CD4-positive, alpha-beta T cell treated with Interleukin-10 for 1 hour (primary cell): ENCODE measurements at regions not wholly inside any gene's neighbourhood (a gene's known extent, or its start where the extent isn't known, plus 50 kb on each side); places are given as distances from the start of the nearest gene placed in this dataset.

ENCODE experiments used
- DNase-seq: peaks from one replicate; pipeline ENCODE4 v3.0.0-alpha.2; 2020

DNA sequence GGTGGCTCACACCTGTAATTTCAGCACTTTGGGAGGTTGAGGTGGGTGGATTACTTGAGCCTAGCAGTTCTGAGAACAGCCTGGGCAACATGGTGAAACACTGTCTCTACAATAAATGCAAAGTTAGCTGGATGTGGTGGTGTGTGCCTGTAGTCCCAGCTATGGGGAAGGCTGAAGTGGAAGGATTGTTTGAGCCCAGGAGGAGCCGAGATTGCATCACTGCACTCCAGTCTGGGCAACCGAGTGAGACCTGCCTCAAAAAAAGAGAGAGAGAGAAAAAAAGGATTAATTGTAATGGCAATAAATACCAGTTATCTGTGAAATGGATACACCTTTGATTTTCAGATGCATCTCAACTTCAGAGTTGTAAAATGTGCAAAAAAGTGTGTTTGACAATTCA lies 58.8 kb downstream of the SPRY1 start:
- DNase-seq, result no peak

DNA sequence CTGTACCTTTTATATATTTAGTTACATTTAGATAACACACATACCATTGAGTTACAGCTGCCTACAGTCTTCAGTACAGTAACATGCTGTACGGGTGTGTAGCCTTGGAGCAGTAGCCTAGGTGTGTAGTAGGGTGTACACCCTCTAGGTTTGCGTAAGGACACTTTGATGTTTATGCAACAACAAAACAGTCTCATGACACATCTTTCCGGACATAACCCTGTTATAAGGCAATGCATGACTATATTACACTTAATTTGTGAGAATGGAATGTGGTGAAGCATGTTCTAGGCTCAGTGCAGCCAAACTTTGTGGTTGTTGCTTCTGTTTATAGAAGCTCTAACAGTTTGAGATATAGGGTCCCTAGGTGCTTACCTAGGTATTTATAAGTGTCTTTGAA lies 65.4 kb downstream of the SPRY1 start:
- no peak for DNase-seq

DNA sequence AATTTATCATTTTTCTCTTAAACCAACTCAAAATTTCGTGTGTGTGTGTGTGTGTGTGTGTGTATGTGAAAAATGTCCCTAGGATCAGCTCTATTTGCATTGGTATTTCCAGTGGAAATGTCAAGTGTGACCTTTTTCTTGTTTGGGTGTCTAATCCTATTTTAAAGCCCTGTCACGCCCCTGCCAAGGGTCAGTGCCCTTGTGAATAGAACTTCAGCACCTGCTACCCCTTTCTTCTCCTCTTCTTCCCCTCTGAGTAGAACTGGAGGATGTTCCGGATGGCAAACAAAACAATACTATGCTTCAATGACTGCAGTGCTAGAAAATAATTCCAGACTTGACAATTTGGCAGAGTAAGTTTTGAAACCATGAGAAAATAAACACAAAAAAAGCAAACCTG lies 67.3 kb downstream of the SPRY1 start:
- DNase-seq, result no peak

- no peak for DNase-seq
Observed at GRCh38 chr4:123465416-123465815, 68.8 kb downstream of the SPRY1 start.

DNA sequence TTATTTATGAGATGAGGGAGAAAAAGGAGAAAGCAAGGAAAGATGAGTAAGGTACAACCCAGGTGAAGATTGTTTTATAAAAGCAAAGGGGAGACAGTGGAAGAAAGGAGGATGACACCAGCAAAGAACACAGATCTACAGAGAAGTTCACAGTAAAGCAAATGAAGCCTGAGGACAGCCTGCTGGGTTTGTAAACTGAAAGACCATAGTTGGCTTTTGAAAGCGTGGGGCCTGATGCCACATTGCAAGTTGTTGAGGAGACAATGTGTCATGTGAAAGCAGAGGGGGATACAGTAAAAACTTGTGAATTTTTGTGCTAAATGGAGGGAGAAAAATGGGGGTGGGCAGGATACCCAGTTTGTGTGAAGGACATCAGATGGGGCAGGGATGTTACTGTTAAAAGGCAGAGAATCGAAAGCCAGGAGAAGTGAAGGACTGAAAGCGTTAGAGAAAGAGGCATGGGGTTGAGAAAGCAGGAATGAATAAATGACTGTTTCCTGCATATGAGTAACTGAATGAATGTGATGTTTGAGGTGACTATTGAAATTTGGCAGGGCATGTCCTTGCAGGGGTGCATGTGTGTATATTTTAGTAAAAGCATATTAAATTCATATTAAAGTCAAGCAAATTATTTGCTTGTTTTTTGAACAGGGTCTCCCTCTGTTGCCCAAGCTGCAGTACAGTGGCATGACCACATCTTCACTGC lies 69.6 kb downstream of the SPRY1 start:
- no peak for DNase-seq

DNA sequence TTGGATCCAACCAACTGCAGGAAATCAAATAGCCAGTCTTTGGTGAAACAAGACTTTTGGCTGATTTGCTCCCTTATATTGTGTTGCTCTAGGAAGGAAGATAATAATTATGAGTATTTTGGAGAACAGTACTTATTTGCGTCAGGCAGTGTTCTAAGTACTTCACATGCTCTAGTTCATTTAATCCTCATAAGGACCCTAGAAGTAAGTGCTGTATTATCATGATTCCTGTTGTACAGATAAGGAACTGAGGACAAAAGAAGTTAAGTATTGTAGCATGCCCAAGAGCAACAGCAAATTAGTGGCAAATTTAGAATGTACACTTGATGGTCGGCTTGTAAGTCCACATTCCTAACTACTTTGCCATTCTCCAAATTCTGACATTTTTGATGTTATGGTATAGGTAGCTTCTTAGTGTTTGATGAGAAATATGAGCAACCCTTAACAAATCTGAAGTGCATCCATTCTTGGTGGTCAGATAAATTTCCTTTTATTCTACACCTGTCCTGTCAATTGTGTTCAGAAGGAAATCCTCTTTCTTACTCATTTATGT lies 72.0 kb downstream of the SPRY1 start:
- no peak for DNase-seq

- no peak for DNase-seq
Observed at GRCh38 chr4:123469245-123469644, 72.7 kb downstream of the SPRY1 start.

DNA sequence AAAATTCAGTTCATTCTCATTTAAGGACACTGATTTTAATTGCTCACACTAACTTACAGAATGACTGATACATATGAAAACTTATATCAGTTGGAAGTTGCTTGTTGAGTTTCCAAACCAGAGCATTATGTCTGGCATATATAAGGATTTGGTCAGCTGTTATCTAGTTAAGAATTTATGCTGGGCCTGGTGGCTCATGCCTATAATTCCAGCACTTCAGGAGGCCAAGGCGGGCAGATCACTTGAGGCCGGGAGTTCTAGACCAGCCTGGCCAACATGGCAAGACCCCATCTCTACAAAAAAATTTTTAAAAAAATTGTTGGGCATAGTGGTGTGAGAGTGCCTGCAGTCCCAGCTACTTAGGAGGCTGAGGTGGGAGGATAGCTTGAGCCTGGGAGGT lies 73.1 kb downstream of the SPRY1 start:
- no peak for DNase-seq

DNA sequence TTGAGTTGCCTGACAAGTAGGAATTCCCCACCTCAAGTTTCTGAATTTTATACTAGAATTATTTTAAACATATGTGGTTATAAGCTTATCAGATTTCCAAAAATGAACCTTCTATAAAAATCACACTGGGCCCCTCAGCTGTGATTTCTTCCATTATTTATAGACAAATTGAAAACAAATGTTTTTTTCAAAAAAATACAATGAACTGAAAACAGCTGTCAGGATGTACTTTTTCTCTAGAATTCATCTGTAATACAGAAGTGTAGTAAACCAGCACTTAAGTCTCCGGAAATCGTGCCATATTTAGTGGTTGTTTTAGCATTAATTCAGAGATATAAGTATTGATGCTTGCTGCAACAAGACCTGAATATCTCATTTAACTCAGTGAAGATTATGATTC lies 74.0 kb downstream of the SPRY1 start:
- DNase-seq, result no peak

DNA sequence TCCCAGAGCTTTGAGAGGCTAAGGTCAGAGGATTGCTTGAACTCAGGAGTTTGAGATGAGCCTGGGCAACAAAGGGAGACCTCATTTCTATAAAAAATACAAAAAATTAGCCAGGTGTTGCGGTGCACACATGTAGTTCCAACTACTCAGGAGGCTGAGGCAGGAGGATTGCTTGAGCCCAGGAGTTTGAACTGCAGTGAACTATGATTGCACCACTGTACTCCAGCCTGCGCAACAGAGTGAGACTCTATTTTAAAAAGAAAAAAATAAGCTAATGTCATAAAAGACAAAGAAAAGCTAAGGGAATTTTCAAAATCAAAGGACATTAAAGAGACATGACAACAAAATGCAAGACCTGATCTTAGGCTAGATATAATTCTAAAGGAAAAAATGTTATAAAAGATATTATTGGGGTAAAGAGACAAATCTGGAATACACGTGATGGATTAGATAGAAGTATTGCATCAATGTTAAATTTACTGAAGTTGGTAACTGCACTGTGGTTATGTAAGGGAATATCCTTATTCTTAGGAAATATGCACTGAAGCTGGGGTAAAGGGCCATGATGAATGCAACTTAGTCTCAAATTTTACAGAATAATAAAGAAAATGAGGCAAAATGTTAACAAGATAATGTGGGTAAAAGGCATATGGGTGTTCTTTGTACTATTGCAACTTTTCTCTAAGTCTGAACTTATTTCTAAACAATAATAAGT lies 75.2 kb downstream of the SPRY1 start:
- no peak for DNase-seq

DNA sequence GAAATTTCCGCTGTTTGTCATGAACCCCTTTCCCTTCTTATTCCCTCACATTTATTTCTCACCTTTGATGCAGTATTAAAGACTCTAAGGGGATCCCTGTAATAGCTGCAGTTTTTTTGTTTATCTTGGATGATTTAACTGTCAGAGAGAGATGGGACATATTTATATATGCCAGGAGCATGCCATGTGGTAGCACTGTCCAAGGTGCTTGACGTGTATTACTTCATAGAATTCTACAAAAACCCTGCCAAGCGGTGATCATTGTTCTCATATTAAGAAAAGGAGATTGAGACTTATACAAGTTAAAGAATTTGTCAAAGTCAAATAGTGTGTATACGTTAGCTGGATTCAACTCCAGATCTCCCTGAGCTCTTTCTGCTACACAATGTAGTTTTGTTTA lies 78.2 kb downstream of the SPRY1 start:
- DNase-seq, result no peak

DNA sequence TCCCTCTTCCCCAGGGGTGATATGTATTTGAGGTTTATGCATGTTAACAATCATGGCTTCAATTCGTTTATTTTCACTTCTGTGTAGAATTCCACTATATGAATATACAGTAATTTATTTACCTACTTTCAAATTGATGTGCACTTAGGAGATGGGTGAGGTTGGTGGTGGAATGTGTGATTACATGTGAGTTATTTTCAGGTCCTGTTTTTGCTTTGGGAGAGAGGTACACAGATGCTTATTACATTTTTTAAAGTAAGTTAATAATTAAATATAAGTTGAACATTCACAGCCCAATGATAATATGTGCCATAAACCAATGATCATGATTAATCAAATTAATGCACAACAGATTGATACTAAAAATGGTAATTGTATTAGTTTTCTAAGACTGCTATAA lies 79.5 kb downstream of the SPRY1 start:
- no peak for DNase-seq

DNA sequence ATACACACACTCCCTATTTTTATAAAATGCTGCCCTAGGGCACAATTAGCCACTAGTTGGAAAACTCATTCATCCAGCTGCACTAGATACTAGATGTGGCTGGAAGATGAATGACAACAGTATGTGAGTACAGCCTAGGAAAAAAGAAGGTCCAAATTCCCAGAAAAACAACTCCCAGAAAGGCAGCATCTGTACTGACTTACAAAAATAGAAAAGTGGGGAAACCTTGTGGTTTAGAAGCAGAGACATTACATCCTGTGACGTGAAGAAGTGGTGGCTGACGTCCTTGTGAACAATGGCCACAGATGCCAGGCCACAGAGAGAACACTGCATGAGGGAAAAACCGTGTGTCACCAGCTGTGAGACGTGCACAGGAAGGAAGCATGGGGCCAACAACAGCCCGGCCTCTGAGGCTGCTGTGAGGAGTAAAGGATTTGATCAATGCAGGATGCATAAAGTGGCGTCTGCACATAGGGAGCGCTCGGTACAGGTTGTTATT lies 81.2 kb downstream of the SPRY1 start:
- DNase-seq, result peak; percentile 29

DNA sequence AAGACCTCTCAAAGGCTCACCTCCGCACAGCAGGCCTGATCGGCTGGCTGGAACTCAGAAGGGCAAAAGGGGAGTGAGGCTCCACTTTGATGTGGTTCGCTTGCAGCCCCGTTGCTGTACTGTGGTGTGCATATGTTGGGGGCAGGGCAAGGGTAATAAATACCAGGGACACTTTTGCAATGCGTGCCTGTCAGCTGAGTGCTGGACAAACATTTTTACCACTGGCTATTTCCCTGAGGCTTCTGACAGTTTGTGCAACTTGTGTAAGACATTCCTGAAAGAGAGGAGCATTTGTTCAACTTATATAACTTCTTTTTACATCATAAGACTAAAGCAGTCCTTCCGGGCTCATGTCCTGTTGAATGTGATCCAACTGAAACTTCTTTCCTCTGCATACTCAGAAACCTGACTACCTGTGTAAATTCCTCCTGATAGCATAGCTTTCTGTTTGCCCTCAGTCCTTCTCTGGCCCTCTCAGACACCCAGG lies 82.3 kb downstream of the SPRY1 start:
- DNase-seq, result no peak

GRCh38 chr4:123479944-123480343 lies 83.3 kb downstream of the SPRY1 start:
- DNase-seq, result no peak

GRCh38 chr4:123480706-123481418 lies 84.3 kb downstream of the SPRY1 start:
- no peak for DNase-seq

DNA sequence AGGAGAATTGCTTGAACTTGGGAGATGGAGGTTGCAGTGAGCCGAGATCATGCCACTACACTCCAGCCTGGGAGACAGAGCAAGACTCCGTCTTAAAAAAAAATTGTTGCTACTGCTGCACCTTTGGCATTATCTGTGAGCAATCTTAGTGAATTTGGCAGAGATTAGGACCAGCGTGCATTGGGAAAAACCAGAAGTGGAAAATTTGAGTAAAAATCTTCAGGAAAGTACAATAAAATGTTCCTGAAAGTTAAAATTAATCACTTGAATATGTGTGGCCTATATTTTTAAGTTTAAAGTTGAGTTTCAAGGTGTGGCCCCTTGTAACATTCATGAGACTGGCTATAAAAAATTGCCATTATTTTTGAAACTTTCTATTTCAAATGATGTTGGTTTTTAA lies 85.1 kb downstream of the SPRY1 start:
- no peak for DNase-seq

- DNase-seq, result no peak
Observed at GRCh38 chr4:123484291-123484926, 87.8 kb downstream of the SPRY1 start.

DNA sequence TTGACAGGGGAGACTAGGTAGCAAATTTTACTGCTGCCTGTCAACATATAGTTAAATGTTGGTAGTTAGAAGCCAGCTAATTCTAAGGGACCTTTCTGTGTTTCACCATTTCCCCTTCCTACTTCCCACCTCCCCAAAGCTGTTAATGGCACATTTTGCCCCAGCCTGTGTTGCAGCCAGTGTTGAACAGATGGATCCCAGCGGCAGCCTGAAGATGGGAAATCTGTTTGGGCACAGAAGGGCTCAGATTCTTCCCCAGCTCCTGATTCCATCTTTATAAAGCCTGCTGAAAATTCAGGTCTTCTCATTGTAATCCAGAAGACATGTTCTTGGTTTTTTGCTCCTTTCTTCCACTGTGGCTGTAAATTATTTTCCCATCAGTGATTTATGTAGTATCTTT lies 89.0 kb downstream of the SPRY1 start:
- DNase-seq, result no peak

DNA sequence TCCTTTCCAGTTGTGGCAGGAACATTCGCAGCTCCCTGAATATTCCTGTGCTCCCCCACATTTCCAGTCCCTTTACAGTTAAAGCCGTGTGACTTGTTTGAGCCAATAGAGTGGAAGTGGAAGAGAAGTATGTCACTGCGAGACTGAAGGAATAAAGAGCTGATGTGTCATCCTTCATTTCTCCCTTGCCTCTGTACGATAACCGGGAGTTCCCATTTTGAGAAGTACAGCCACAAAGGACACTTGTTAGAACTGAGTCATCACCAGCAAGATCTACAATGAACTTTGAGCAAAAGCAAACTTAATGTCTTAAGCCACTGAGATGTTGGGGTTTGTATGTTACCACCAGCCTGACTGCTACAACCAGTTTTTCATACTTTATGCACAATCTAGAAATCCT lies 92.3 kb downstream of the SPRY1 start:
- DNase-seq, result no peak

DNA sequence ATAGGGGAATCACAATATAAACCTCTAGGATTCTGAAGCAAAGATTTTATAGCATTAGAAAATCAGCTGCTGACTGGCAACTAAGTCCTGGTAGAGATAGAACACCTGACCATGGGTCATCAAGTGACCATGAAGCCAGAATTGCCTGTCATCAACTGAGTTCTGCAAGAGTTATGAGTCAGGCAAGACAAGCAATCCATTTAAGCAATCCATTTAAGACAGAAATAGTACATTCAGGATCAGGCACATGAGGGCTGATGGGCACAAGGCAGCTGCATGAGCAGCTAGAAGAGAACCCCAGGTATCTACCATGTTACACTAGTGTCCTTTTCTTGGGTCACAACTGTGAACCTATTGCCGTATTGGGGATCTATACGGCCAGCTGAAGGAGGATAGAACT lies 98.9 kb downstream of the SPRY1 start:
- DNase-seq, result no peak

GRCh38 chr4:123496421-123496820 lies 99.8 kb downstream of the SPRY1 start:
- DNase-seq, result no peak

GRCh38 chr4:123497340-123497739 lies 100.7 kb downstream of the SPRY1 start:
- DNase-seq, result no peak
